SK-N-SH treated with all-trans-retinoic acid at 6 μM for 48 hours (cell line): ENCODE measurements at regions not wholly inside any gene's neighbourhood (a gene's known extent, or its start where the extent isn't known, plus 50 kb on each side); places are given as distances from the start of the nearest gene placed in this dataset.

Experiments
- RARB ChIP-seq: fragments of 250-450 bp; sonication (Bioruptor Pico); IDR thresholded peaks from 2 replicates; pipeline ENCODE4 v1.8.0; 2021; ENCODE audit warnings: mild to moderate bottlenecking, moderate library complexity
- ZFP3 ChIP-seq: fragments of 250-450 bp; sonication (Bioruptor Pico); IDR thresholded peaks from 2 replicates; pipeline ENCODE4 v1.5.0; 2020; ENCODE audit warnings: mild to moderate bottlenecking, moderate library complexity
- ZNF70 ChIP-seq: fragments of 450-650 bp; formaldehyde crosslinking; IDR thresholded peaks from 2 replicates; pipeline ENCODE4 v1.5.0; 2020; ENCODE audit warnings: mild to moderate bottlenecking, moderate library complexity
- TF ChIP-seq, protein P1 (sequence below): fragments of 250-450 bp; sonication (Bioruptor Pico); IDR thresholded peaks from 2 replicates; pipeline ENCODE4 v1.5.1; 2020; ENCODE audit warnings: low read depth, mild to moderate bottlenecking, moderate library complexity
- TF ChIP-seq, protein P2 (sequence below): fragments of 250-450 bp; sonication (Bioruptor Pico); IDR thresholded peaks from 2 replicates; pipeline ENCODE4 v1.8.0; 2020; ENCODE audit warnings: mild to moderate bottlenecking, moderate library complexity, borderline replicate concordance

DNA sequence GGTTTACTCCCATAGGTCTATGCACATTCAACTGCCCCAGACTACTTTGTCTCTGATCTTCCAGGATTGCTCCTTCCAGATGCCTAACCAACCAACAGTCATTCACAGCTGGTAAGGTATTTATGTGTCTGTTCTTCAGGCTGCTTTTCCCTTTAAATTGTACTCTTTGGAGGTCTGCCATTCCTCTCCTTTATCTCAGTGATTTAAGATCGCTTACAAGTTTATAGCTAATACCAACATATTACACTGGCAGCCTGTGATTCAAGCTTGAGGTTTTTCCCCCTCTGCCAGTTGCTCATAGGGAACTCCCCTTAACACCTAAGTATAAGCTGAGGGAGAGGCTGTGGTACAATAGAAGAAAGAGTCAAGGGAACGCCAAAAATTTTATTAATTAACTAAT lies 711.7 kb upstream of the EDIL3 start:
- TF ChIP-seq, protein P1, sequence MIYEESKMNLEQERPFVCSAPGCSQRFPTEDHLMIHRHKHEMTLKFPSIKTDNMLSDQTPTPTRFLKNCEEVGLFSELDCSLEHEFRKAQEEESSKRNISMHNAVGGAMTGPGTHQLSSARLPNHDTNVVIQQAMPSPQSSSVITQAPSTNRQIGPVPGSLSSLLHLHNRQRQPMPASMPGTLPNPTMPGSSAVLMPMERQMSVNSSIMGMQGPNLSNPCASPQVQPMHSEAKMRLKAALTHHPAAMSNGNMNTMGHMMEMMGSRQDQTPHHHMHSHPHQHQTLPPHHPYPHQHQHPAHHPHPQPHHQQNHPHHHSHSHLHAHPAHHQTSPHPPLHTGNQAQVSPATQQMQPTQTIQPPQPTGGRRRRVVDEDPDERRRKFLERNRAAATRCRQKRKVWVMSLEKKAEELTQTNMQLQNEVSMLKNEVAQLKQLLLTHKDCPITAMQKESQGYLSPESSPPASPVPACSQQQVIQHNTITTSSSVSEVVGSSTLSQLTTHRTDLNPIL = no peak
- TF ChIP-seq ZNF70 (CRISPR knock-in tag) = no peak
- TF ChIP-seq, protein P2, sequence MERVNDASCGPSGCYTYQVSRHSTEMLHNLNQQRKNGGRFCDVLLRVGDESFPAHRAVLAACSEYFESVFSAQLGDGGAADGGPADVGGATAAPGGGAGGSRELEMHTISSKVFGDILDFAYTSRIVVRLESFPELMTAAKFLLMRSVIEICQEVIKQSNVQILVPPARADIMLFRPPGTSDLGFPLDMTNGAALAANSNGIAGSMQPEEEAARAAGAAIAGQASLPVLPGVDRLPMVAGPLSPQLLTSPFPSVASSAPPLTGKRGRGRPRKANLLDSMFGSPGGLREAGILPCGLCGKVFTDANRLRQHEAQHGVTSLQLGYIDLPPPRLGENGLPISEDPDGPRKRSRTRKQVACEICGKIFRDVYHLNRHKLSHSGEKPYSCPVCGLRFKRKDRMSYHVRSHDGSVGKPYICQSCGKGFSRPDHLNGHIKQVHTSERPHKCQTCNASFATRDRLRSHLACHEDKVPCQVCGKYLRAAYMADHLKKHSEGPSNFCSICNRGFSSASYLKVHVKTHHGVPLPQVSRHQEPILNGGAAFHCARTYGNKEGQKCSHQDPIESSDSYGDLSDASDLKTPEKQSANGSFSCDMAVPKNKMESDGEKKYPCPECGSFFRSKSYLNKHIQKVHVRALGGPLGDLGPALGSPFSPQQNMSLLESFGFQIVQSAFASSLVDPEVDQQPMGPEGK (CRISPR knock-in tag) = no peak
- TF ChIP-seq ZFP3 (CRISPR knock-in tag) = no peak
- no peak for TF ChIP-seq RARB
